ENCODE measurements at regions not wholly inside any gene's neighbourhood (a gene's known extent, or its start where the extent isn't known, plus 50 kb on each side); places are given as distances from the start of the nearest gene placed in this dataset.

DNA sequence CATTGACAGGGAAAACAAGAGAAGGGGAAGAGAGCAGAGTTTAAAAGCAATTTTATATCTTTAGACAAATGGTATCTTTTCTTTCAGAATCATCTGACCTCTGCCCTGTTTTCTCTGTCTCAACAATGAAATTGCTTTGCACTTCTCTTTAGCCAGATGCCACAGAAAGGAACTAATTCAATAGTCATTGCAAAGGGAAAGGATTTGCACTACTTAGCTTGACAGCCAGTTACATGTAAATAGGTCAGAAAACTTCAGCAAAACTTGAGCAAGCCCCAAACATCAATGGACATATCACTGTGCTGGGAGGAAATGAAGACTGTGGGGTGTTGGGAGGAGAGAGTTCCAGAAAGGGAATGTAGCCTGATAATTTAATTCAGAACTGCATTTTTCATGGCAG is 181.3 kb upstream of the FAM83B start:
- no peak for ATAC-seq (ENCODE audit: poor library complexity)
- Mint-ChIP-seq H3K27ac (no peak overlapping the region), H3K9me3 (peaks cover 8% of the 10 kb centered on the region), H3K27me3 (no peaks in the 10 kb centered on the region), H3K36me3 (ENCODE audit: low read depth) (no peaks in the 10 kb centered on the region), H3K4me1 (ENCODE audit: low read depth) (no peaks in the 10 kb centered on the region), H3K4me3 (no peak overlapping the region)
- intact Hi-C loops (cut with DNase I, micrococcal nuclease): no loop called here
- no peaks in the 10 kb centered on the region for H3K4me1 ChIP-seq (ENCODE audit: insufficient read depth, low read length)
- no peaks in the 10 kb centered on the region for H3K36me3 ChIP-seq (ENCODE audit: insufficient read depth, low read length)
- no peak overlapping the region for H3K4me3 ChIP-seq (ENCODE audit: low read length)
- no peak overlapping the region for H3K27ac ChIP-seq (ENCODE audit: low read depth in 1 of 2, low read length in 2 of 2)
- CTCF ChIA-PET: no interaction called here
- DNase-seq: no peak
- H3K27me3 ChIP-seq (ENCODE audit: control insufficient read depth in 1 of 2, insufficient read depth in 2 of 2, low read length in 2 of 2): no peaks in the 10 kb centered on the region
- POLR2A ChIA-PET: no interaction called here
- TF ChIP-seq, protein P1, sequence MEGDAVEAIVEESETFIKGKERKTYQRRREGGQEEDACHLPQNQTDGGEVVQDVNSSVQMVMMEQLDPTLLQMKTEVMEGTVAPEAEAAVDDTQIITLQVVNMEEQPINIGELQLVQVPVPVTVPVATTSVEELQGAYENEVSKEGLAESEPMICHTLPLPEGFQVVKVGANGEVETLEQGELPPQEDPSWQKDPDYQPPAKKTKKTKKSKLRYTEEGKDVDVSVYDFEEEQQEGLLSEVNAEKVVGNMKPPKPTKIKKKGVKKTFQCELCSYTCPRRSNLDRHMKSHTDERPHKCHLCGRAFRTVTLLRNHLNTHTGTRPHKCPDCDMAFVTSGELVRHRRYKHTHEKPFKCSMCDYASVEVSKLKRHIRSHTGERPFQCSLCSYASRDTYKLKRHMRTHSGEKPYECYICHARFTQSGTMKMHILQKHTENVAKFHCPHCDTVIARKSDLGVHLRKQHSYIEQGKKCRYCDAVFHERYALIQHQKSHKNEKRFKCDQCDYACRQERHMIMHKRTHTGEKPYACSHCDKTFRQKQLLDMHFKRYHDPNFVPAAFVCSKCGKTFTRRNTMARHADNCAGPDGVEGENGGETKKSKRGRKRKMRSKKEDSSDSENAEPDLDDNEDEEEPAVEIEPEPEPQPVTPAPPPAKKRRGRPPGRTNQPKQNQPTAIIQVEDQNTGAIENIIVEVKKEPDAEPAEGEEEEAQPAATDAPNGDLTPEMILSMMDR (IDR thresholded peaks at IDR 0.05): no peak
- H3K9me3 ChIP-seq (ENCODE audit: control insufficient read depth in 1 of 2, insufficient read depth in 1 of 2, low read length in 2 of 2): peaks cover 0 to 18% of the 10 kb centered on the region in 2 experiments

DNA sequence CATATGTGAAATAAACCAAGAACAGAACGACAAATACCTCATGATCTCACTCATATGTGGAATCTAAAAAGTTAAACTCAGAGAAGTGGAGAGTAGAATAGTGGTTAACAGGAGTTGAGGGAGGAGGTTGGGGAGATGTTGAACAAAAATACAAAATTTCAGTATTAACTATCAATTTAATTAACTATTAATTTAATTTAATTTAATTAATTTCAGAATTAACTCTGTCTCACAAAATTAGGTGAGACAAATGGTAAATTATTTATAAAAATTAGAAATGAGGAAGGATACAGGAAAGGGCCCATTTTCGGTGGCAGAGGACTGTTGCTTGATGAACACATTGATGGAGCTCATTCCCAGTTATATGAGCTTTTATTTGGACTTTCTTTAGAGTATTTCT is 166.0 kb upstream of the FAM83B start:
- ChIA-PET CTCF (no interaction called here), POLR2A (no interaction called here)
- no peak overlapping the region for H3K4me3 ChIP-seq (ENCODE audit: low read length)
- no peak overlapping the region for H3K27ac ChIP-seq (ENCODE audit: low read depth in 1 of 2, low read length in 2 of 2)
- Mint-ChIP-seq H3K36me3 (ENCODE audit: low read depth) (no peaks in the 10 kb centered on the region), H3K27ac (no peak overlapping the region), H3K4me3 (no peak overlapping the region), H3K27me3 (no peaks in the 10 kb centered on the region), H3K9me3 (no peaks in the 10 kb centered on the region), H3K4me1 (ENCODE audit: low read depth) (no peaks in the 10 kb centered on the region)
- no peaks in the 10 kb centered on the region for H3K4me1 ChIP-seq (ENCODE audit: insufficient read depth, low read length)
- ATAC-seq (ENCODE audit: poor library complexity): no peak
- intact Hi-C loops (cut with DNase I, micrococcal nuclease): no loop called here
- TF ChIP-seq, protein P1 (IDR thresholded peaks at IDR 0.05): no peak
- no peaks in the 10 kb centered on the region for H3K9me3 ChIP-seq (ENCODE audit: control insufficient read depth in 1 of 2, insufficient read depth in 1 of 2, low read length in 2 of 2)
- no peak for DNase-seq
- no peaks in the 10 kb centered on the region for H3K27me3 ChIP-seq (ENCODE audit: control insufficient read depth in 1 of 2, insufficient read depth in 2 of 2, low read length in 2 of 2)
- no peaks in the 10 kb centered on the region for H3K36me3 ChIP-seq (ENCODE audit: insufficient read depth, low read length)

DNA sequence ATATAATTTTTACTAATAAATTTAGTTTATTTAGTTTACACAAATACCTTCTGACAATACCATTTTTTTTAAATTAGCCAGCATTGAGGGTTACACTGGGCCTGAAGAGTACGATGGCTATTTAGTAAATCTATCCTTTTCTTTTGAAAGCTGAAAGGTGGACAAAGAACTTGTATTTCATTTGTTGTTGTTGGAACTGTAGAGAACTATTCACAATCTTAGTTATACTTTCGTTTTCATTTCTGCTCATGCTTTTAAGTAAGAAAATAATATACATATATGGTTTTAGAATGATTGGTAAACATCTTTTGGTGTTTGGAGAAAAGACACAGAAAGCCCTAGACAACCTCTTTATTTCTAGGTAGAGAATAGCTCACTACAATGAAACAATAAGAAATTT is 165.3 kb upstream of the FAM83B start:
- POLR2A ChIA-PET: no interaction called here
- Mint-ChIP-seq H3K9me3 (no peaks in the 10 kb centered on the region), H3K36me3 (ENCODE audit: low read depth) (no peaks in the 10 kb centered on the region), H3K27ac (no peak overlapping the region), H3K4me3 (no peak overlapping the region), H3K27me3 (no peaks in the 10 kb centered on the region), H3K4me1 (ENCODE audit: low read depth) (no peaks in the 10 kb centered on the region)
- Histone ChIP-seq H3K36me3 (ENCODE audit: insufficient read depth, low read length) (no peaks in the 10 kb centered on the region), H3K9me3 (ENCODE audit: control insufficient read depth in 1 of 2, insufficient read depth in 1 of 2, low read length in 2 of 2) (no peaks in the 10 kb centered on the region), H3K4me3 (ENCODE audit: low read length) (no peak overlapping the region), H3K27me3 (ENCODE audit: control insufficient read depth in 1 of 2, insufficient read depth in 2 of 2, low read length in 2 of 2) (no peaks in the 10 kb centered on the region), H3K4me1 (ENCODE audit: insufficient read depth, low read length) (no peaks in the 10 kb centered on the region), H3K27ac (ENCODE audit: low read depth in 1 of 2, low read length in 2 of 2) (no peak overlapping the region)
- CTCF ChIA-PET: no interaction called here
- TF ChIP-seq, protein P1 (IDR thresholded peaks at IDR 0.05): no peak
- DNase-seq: no peak
- no peak for ATAC-seq (ENCODE audit: poor library complexity)
- intact Hi-C loops (cut with DNase I, micrococcal nuclease): no loop called here

Measured in CD4-positive, alpha-beta T cell (primary cell).